ENCODE measurements at regions not wholly inside any gene's neighbourhood (a gene's known extent, or its start where the extent isn't known, plus 50 kb on each side); places are given as distances from the start of the nearest gene placed in this dataset.
A peak's percentile ranks its signal among the peaks of the same experiment; 100 is the strongest.
"Not testable (repeated sequence)": the region's sequence is repeated elsewhere in the genome, so short reads cannot be mapped to it uniquely, and the experiment has no call there.

DNA sequence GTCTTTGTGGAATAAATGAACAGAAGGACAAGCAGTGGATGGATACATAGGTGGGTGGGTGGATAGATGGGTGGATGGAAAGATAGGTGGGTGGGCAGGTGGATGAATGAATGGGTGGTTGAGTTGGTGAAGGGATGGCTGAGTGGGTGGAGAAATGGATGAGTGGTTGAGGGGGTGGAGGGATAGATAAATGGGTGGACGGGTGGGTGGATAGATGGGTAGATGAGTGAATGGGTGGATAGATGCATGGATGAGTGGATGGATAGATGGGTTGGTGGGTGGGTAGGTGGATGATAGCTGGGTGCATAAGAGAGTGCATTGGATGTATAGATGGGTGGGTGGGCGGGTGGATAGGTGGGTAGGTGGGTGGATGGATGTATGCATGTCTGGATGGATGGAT lies 63.5 kb downstream of the UNC93B1 start:
- DNase-seq, result not testable (repeated sequence)

DNA sequence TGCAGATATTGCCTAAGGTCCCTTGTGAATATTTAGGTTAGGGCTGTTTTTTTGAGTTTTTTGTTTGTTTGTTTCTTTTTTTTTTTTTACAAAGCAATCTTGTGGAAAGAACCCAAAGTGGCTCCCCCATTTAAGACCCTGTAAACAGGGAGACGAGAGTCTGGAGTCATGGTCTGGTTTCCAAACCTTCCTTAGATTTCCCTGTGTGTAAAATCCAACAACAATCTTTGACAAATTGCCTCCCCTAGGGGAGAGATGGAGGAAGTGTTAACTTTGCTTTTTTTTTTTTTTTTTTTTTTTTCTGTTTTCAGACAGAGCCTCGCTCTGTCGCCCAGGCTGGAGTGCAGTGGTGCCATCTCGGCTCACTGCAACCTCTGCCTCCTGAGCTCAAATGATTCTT lies 64.9 kb downstream of the UNC93B1 start:
- not testable (repeated sequence) for DNase-seq

GRCh38 chr11:67938371-67938770 lies 65.5 kb downstream of the UNC93B1 start:
- not testable (repeated sequence) for DNase-seq

DNA sequence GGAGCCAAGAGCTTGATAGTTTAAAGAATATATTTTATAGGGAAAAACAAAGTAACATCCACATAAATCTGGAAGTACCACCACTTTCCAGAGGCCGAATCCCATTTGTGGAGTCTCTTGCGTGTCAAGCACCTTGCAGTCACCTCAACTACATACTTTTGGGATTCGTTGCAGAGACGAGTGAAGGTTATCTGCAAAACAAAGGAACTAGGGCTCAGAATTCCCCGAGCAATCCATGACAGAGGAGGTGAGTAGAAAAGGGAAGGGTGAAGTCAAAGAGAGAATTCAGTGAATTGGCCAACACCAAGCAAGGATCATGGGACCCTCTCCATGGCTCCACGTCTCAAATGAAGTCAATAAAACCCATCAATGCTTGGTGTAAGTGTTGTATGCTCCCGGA lies 80.3 kb downstream of the UNC93B1 start:
- not testable (repeated sequence) for DNase-seq

DNA sequence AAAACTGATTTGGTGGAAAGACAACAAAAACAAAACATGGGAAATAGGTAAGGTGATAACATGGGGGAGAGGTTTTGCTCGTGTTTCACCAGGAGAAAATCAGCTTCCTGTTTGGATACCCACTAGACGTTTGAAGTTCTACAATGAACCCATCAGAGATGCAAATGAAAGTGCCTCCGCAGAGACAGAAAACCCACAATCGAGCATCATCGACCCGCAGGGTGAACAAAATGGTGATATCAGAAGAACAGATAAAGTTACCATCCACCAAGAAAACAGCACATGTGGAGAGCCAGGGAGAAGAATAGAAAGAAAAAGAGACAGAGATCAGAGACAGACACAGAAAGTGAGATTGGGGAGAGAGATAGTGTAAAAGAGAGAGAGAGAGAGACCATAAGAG lies 83.4 kb downstream of the UNC93B1 start:
- not testable (repeated sequence) for DNase-seq

DNA sequence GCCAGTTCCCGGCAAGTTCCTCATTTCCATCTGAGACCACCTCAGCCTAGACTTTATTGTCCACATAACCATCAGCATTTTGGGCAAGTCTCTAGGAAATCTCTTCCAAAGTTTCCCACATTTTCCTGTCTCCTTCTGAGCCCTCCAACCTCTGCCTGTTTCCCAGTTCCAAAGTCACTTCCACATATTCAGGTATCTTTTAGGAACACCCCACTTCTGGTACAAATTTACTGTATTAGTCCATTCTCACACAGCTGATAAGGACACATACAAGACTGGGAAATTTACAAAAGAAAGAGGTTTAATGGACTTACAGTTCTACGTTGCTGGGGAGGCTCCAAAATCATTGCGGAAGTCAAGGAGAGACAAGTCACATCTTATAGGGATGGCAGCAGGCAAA lies 91.7 kb downstream of the UNC93B1 start:
- DNase-seq, result not testable (repeated sequence)

DNA sequence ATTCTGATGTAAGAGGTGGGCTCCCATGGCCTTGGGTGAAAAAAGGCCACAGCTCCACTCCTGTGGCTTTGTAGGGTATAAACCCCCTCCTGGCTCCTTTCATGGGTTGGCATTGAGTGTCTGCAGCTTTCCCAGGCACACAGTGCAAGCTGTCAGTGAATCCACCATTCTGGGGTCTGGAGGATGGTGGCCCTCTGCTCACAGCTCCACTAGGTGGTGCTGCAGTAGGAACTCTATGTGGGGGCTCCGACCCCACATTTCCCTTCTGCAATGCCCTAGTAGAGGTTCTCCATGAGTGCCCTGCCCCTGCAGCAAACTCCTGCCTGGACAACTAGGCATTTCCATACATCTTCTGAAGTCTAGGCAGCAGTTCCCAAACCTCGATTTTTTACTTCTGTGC lies 92.7 kb downstream of the UNC93B1 start:
- not testable (repeated sequence) for DNase-seq

DNA sequence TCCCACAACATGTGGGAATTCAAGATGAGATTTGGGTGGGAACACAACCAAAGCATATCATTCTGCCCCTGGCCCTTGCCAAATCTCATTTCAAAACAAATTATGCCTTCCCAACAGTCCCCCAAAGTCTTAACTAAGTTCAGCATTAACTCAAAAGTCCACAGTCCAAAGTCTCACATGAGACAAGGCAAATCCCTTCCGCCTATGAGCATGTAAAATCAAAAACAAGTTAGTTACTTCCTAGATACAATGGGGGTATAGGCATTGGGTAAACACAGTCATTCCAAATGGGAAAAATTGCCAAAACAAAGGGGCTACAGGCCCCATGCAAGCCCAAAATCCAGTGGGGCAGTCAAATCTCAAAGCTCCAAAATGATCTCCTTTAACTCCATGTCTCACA lies 93.1 kb downstream of the UNC93B1 start:
- not testable (repeated sequence) for DNase-seq

DNA sequence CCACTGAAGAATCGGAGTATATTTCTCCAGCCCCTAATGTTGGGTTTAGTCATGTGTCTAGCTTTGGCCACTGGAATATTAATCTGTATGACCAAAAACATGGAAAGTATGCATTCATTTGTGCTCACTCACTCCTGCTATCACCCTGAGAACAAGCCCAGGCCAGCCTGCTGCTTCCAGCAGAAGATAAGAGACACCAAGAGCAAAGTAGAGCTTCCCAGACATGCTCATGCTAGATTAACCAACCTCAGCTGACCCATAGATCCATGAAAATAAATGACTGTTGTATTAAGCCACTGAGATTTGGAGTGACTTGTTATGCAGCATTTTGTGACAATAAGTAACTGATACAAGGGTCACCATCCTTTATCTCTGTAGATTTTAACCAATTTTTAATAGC lies 96.9 kb downstream of the UNC93B1 start:
- DNase-seq, result not testable (repeated sequence)

DNA sequence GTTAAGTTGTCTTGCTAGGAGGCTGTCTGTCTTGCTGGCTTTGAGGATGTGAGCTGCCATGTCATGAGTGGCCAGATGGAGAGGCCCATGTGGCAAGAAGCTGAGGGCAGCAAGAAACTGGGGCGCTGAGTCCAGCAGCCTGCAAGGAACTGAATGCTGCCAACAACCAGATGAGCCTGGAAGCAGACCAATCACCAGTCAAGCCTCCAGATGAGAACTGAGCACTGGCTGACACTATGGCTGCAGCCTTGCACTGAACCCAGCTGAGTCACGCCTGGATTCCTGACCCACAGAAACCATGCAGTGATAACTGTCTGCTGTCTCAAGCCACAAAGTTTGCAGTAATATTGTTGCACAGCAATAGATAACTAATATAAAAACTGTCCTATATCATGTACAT lies 104.4 kb downstream of the UNC93B1 start:
- peak; percentile 4 for DNase-seq

- DNase-seq, result not testable (repeated sequence)
Measured at GRCh38 chr11:67893487-67893886, 110.4 kb downstream of the UNC93B1 start.

- not testable (repeated sequence) for DNase-seq
Measured at GRCh38 chr11:67889646-67890045, 114.3 kb downstream of the UNC93B1 start.

DNA sequence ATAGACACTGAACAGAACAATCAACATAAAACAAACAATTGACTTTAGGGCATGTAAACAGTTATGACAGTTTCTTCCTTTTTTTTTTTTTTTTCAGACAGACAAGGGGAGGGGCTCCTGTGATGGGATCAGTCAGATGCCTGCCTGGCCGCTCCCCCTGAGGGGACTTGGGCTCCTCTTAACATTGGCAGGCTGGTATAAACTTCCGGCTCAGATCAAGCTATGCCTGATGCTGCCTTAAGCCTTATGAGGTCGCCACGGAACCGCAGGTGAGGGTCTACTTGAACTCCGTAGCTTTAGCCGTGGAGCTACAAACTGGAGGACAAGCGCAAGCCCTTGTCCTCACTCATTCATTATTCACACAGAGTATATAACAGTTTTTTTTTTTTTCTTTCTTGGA lies 115.8 kb downstream of the UNC93B1 start:
- DNase-seq, result not testable (repeated sequence)

GRCh38 chr11:67886672-67887071 lies 117.2 kb downstream of the UNC93B1 start:
- not testable (repeated sequence) for DNase-seq

DNA sequence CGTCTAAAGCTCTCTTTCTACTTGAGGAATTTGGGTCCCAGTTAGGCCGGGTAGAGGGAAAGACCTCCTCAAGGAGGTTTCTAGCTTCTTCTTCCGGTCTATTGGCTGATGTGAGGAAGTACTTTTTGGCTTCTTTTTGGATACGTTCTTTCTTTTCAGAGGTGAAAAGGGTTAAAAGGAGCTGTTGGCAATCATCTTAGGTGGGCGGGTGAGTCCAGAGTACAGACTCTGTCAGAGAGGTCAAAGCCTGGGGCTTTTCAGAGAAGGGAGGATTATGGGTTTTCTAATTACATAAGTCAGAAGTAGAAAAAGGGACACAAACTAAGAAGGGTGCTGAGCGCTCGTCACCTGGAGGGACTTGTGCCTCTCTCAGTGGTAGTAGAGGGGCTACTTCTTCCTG lies 117.7 kb downstream of the UNC93B1 start:
- not testable (repeated sequence) for DNase-seq

DNA sequence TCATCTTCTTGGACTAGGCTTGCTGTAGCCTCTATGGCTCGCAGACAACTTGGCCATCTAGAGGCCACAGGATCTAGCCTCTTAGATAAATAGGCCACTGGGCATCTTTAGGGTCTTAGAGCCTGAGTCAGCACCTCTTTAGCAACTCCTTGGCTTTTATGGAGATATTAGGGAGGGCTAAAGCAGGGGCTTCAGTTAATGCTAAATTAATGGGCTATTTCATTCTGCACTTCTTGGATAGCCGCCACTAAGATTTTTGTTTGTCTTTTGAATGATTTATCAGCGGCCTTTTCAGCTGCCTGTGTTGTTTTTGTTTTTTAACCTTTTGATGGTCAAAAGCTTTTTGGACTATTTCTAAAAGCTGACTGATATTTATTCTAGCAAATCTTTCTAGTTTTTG lies 118.3 kb downstream of the UNC93B1 start:
- not testable (repeated sequence) for DNase-seq

DNA sequence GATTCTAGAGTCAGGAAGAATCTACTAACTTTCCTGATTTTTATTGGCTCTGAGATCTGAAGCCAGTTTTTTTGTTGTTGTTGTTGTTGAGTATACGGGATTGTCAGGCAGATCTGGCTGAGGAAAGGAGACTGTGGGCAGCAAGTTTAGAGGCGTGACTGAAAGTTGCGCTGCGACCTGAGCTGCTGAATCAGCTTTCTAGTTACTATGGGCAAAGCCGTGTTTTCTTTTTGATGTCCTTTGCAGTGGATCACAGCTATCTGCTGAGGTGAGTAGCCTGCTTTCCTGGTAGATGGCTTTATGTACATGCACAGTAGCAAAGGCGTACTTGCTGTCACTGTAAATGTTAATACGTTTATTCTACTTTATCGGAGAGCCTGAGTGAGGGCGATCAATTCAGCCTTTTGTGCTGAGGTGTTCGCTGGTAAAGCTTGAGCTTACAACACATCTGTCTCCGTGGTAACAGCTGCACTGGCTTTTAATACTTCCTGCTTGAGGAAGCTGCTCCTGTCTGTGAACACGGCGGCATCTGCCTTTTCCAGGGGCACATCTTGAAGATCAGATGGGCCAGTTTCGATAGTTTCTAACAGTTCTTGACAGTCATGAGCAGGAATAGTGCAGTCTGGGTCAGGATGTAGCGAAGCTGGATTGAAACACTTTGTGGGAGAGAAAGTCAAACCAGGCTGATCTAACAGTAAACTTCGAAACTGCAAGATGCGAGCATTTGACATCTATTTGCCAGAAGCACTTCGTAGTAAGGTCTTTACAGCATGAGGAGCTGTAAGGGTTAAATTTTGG lies 118.9 kb downstream of the UNC93B1 start:
- DNase-seq, result not testable (repeated sequence)

GRCh38 chr11:67884073-67884757 lies 119.7 kb downstream of the UNC93B1 start:
- DNase-seq, result not testable (repeated sequence)

- not testable (repeated sequence) for DNase-seq
Measured at GRCh38 chr11:67882304-67882703, 121.6 kb downstream of the UNC93B1 start.

GRCh38 chr11:67881836-67882235 lies 122.1 kb downstream of the UNC93B1 start:
- not testable (repeated sequence) for DNase-seq

- DNase-seq, result not testable (repeated sequence)
Measured at GRCh38 chr11:67880594-67881196, 123.2 kb downstream of the UNC93B1 start.

DNA sequence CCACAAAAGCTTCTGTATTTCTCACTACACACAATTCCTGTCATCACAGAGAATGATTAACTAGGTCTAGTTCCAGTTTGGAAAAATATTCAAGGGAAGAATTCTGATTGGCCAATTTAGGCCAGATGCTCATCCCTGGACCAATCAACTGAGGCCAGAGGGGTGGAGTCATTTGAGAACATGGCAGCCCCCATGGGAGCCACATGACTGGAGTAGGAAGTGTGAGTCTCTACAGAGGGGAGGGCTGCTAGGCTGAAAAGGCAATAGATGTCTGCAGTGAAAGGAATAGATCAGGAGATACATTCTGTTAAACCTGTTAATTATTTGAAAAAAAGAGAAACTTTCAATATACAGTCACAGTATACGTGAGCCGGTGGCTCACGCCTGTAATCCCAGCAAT lies 125.2 kb downstream of the UNC93B1 start:
- not testable (repeated sequence) for DNase-seq

DNA sequence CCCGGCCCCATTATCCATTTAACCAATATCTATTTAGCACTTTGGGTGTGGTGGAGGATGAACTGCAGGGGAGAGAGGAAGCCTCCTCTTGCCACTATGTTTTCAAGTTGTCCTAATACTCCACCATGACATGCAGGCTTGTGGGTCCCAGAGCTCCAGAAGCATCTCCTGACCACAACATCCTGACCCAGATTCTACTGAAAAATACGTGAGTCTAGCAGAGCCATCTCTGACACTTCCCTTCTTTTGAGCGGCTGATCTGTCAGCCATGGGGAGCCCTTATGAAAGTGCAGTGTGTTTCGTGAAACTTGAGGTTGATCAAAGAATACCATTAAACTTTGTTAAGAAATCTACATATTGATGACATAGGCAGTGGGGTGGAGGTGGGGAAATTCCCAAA lies 126.6 kb downstream of the UNC93B1 start:
- not testable (repeated sequence) for DNase-seq

Measured in fibroblast of skin of abdomen (primary cell).